ENCODE measurements at regions not wholly inside any gene's neighbourhood (a gene's known extent, or its start where the extent isn't known, plus 50 kb on each side); places are given as distances from the start of the nearest gene placed in this dataset.
A peak's percentile ranks its signal among the peaks of the same experiment; 100 is the strongest.
"Not testable (repeated sequence)": the region's sequence is repeated elsewhere in the genome, so short reads cannot be mapped to it uniquely, and the experiment has no call there.

DNA sequence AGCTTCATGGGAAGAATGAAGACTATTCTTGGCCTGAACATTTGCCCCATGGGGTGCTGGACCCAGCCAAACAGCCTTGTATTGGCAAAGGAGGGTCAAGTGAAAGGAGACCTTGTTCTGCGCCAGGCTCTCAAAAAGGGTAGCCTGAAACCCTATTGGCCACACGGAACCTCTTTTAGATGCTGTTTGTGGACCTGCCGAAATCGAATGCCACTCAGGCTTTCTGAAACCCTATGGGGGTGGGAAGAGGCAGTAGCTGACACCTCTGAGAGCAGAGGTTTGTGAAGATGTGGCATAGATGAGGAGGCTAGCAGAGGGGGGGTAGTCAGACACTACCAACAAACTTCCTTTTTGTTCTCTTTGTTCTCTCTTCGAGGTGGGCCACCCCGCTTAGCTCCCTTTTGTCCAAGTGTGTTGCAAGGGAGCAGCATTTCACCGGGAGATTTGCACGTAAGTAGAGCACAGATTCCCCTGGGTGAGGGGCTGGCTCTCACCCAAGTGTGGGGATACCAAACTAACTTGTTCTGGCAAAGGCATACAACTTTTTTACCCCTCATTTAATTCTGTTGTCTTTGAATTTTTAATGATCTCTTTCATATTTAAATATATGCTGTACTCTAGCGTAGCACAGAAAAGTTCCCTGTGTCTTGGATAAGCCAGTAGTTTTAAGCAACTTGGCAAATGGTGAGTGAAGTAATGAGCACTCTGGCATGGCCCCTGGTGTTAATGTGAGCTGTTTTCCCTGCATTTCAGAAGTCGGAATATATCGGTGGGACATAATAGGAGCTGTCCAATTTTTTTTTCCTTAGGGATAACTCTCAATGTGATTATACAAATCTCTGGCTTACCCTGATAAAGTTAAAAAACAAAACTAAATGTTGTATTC lies 107.7 kb downstream of the SEPTIN7 start:
- no peaks in the 10 kb centered on the region for H3K9me3 ChIP-seq
- H3K27me3 ChIP-seq, result no peaks in the 10 kb centered on the region
- WGBS, 2 donors, result 53 to 60% methylated on average over 11 of the region's 11 CpGs
- peaks cover 0 to 20% (median 6%) of the 10 kb centered on the region in 4 donors for H3K36me3 ChIP-seq
- no peak overlapping the region for H3K4me3 ChIP-seq
- H3K27ac ChIP-seq, result no peak overlapping the region
- DNase-seq (no peak), ATAC-seq (ENCODE audit: low FRiP score in 2 of 2) (no peak)
- TF ChIP-seq POLR2A (IDR thresholded peaks at IDR 0.05) (no peak), EP300 (IDR thresholded peaks at IDR 0.05) (no peak), POLR2AphosphoS5 (IDR thresholded peaks at IDR 0.05) (no peak), CTCF (IDR thresholded peaks at IDR 0.05) (no peak)
- H3K4me1 ChIP-seq, result peaks cover 0 to 3% (median 0%) of the 10 kb centered on the region in 4 donors

- no peaks in the 10 kb centered on the region for H3K9me3 ChIP-seq
- DNase-seq, result no peak
Observed at GRCh38 chr7:35909870-35910357, 109.1 kb downstream of the SEPTIN7 start.

GRCh38 chr7:35910621-35911020 lies 109.8 kb downstream of the SEPTIN7 start:
- H3K27me3 ChIP-seq; H3K36me3 ChIP-seq; H3K9me3 ChIP-seq; H3K4me1 ChIP-seq; DNase-seq; H3K27ac ChIP-seq; H3K4me3 ChIP-seq; ATAC-seq (ENCODE audit: low FRiP score in 2 of 2): not testable (repeated sequence)
- 79 to 81% methylated on average over 3 of the region's 3 CpGs for WGBS, 2 donors

More at GRCh38 chr7:35909870-35910357, 109.1 kb downstream of the SEPTIN7 start:
- no peak overlapping the region for H3K27ac ChIP-seq
- no peak for ATAC-seq (ENCODE audit: low FRiP score in 2 of 2)
- peaks cover 0 to 3% (median 0%) of the 10 kb centered on the region in 4 donors for H3K4me1 ChIP-seq
- 86 to 97% methylated on average over 4 of the region's 4 CpGs for WGBS, 2 donors
- no peak for TF ChIP-seq POLR2A (IDR thresholded peaks at IDR 0.05)
- TF ChIP-seq POLR2AphosphoS5 (IDR thresholded peaks at IDR 0.05), result no peak
- no peak for TF ChIP-seq CTCF (IDR thresholded peaks at IDR 0.05)
- no peak for TF ChIP-seq EP300 (IDR thresholded peaks at IDR 0.05)
- H3K27me3 ChIP-seq, result no peaks in the 10 kb centered on the region
- peaks cover 0 to 9% (median 3%) of the 10 kb centered on the region in 4 donors for H3K36me3 ChIP-seq
- no peak overlapping the region for H3K4me3 ChIP-seq

DNA sequence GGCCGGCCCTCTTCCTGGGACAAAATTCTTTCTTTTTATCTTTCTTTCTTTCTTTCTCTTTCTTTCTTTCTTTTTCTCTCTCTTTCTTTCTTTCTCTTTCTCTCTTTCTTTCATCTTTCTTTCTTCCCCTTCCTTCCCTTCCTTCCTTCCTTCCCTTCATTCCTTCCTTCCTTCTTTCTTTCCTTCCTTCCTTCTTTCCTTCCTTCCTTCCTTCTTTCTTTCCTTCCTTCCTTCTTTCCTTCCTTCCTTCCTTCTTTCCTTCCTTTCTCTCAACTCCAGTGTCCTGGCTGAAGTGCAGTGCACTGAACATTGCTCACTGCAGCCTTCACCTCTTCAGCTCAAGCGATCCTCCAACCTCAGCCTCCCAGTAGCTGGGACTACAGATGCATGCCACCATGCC lies 112.5 kb downstream of the SEPTIN7 start:
- not testable (repeated sequence) for H3K27me3 ChIP-seq; H3K9me3 ChIP-seq; DNase-seq; H3K27ac ChIP-seq; H3K4me1 ChIP-seq; H3K36me3 ChIP-seq; H3K4me3 ChIP-seq; ATAC-seq (ENCODE audit: low FRiP score in 2 of 2)
- WGBS, 2 donors, result 100% methylated on average over 2 of the region's 2 CpGs

- not testable (repeated sequence) for H3K36me3 ChIP-seq; ATAC-seq (ENCODE audit: low FRiP score in 2 of 2); H3K4me3 ChIP-seq; DNase-seq; H3K27me3 ChIP-seq; H3K9me3 ChIP-seq; H3K4me1 ChIP-seq; H3K27ac ChIP-seq
- WGBS, 2 donors, result 94 to 100% methylated on average over 1 of the region's 1 CpG
Observed at GRCh38 chr7:35914214-35914613, 113.4 kb downstream of the SEPTIN7 start.

DNA sequence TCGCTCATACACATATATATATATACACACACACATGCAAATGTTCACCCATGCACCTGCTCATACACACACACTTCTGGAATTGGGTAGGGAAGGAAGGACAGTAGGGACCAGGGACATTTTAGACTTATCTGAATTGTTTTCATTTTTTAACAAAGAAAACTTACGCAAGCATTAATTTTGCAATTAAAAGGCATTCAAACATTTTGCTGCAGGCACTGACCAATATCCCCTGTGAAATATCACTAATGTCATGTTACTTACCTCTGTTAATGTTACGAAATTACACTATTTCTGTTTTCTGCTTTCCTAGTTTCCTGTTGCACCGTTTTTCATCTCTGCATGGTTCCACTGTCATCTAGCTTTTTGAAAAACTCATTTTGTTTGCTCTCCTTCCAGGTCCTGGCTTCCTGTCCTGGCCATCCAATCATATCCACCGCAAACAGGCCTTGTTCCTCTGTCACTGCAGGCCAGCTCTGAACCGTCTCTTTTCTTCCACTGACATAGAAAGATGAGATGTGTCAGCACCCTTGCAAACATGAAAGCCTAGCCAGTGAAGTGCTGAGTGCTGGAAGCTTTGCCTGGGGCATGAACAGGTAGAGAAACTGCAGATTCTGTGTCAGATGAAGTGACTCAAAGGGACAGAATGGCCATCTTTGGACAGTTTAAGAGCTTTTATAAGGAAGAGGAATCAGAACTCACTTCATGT lies 114.5 kb downstream of the SEPTIN7 start:
- not testable (repeated sequence) for H3K4me3 ChIP-seq; DNase-seq; H3K27ac ChIP-seq; H3K4me1 ChIP-seq; H3K9me3 ChIP-seq; ATAC-seq (ENCODE audit: low FRiP score in 2 of 2); H3K36me3 ChIP-seq; H3K27me3 ChIP-seq
- WGBS, 2 donors, result 70 to 73% methylated on average over 6 of the region's 6 CpGs

DNA sequence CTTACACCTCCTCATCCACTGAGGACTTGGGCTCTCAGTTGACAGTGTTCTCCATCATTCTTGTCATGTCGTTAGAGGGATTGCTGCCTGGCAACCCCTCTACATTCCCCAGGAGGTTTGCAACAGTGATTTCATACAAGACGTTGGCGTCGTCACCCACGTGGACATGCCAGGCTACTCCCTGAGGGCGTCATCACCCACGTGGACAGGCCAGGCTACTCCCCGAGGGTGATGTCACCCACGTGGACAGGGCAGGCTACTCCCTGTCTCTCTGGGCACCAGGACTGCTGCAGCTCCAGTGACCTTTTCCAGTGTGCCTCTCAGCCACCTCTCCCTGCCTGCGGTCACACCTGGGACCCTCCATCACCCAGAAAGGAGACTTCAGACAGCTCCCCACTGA lies 117.4 kb downstream of the SEPTIN7 start:
- not testable (repeated sequence) for H3K4me1 ChIP-seq; ATAC-seq (ENCODE audit: low FRiP score in 2 of 2)
- WGBS, 2 donors, result 83 to 88% methylated on average over 2 to 10 of the region's 10 CpGs

DNA sequence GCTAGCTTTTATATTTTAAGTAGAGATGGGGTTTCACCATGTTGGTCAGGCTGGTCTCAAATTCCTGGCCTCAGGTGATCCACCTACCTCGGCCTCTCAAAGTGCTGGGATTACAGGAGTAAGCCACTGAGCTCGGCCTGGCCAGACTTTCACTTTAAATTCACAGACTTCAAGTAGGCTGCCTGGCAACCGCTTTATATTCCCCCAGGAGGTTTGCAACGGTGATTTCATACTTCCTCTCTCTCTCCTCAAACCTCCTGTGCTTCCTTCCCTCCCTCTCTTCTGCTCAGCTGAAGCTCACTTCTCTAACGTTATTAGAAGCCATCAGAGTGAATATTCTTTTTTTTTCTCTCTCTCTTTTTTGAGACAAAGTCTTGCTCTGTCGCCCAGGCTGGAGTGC lies 118.8 kb downstream of the SEPTIN7 start:
- ATAC-seq (ENCODE audit: low FRiP score in 2 of 2); H3K4me3 ChIP-seq; H3K4me1 ChIP-seq; H3K36me3 ChIP-seq; DNase-seq; H3K27me3 ChIP-seq; H3K27ac ChIP-seq; H3K9me3 ChIP-seq: not testable (repeated sequence)
- WGBS, 2 donors, result 46 to 55% methylated on average over 6 of the region's 6 CpGs

More for the DNA sequence above, 117.4 kb downstream of the SEPTIN7 start:
- not testable (repeated sequence) for H3K27ac ChIP-seq, H3K36me3 ChIP-seq, H3K27me3 ChIP-seq, H3K9me3 ChIP-seq, H3K4me3 ChIP-seq, DNase-seq

GRCh38 chr7:35921338-35921737 lies 120.5 kb downstream of the SEPTIN7 start:
- not testable (repeated sequence) for ATAC-seq (ENCODE audit: low FRiP score in 2 of 2); H3K36me3 ChIP-seq; H3K4me1 ChIP-seq; DNase-seq; H3K4me3 ChIP-seq; H3K27me3 ChIP-seq; H3K9me3 ChIP-seq; H3K27ac ChIP-seq
- WGBS, 2 donors, result 77 to 82% methylated on average over 5 of the region's 5 CpGs

GRCh38 chr7:35924668-35925067 lies 123.8 kb downstream of the SEPTIN7 start:
- not testable (repeated sequence) for H3K27ac ChIP-seq, H3K9me3 ChIP-seq, H3K4me1 ChIP-seq, H3K36me3 ChIP-seq, H3K4me3 ChIP-seq, H3K27me3 ChIP-seq, DNase-seq
- WGBS, 2 donors, result 62 to 67% methylated on average over 6 to 7 of the region's 7 CpGs
- peak; percentile 24 to 42 for ATAC-seq (ENCODE audit: low FRiP score in 2 of 2)

All from upper lobe of left lung (tissue), 6 donors.